Neuronal stem cell (in vitro differentiated cells): ENCODE measurements at regions not wholly inside any gene's neighbourhood (a gene's known extent, or its start where the extent isn't known, plus 50 kb on each side); places are given as distances from the start of the nearest gene placed in this dataset.

ENCODE experiments used
- DNase-seq: peaks from one replicate; pipeline ENCODE4 v3.0.0-alpha.2; 2013; ENCODE audit warnings: low spot score
- H2AFZ ChIP-seq: one replicate; pipeline ENCODE4 v1.6.1; 2013; ENCODE audit warnings: mild to moderate bottlenecking, low read length, inconsistent platforms
- H2AK5ac ChIP-seq: 2 replicates; pipeline ENCODE4 v1.6.1; 2013; ENCODE audit warnings: low read depth, mild to moderate bottlenecking, inconsistent platforms, low read length, moderate library complexity, mixed read lengths
- H2BK120ac ChIP-seq: 2 replicates; pipeline ENCODE4 v1.6.1; 2013; ENCODE audit warnings: low read depth, mild to moderate bottlenecking, inconsistent platforms, low read length, moderate library complexity, mixed read lengths
- H2BK12ac ChIP-seq: one replicate; pipeline ENCODE4 v1.6.1; 2013; ENCODE audit warnings: low read length, inconsistent platforms
- H2BK15ac ChIP-seq: 2 replicates; pipeline ENCODE4 v1.6.1; 2013; ENCODE audit warnings: mild to moderate bottlenecking, low read length, inconsistent platforms, mixed read lengths
- H2BK5ac ChIP-seq: one replicate; pipeline ENCODE4 v1.6.1; 2013; ENCODE audit warnings: inconsistent platforms, mild to moderate bottlenecking, low read length, moderate library complexity
- H3K14ac ChIP-seq: one replicate; pipeline ENCODE4 v1.6.1; 2013; ENCODE audit warnings: low read length, inconsistent platforms
- H3K18ac ChIP-seq: 2 replicates; pipeline ENCODE4 v1.6.1; 2013; ENCODE audit warnings: low read length, inconsistent platforms
- H3K23ac ChIP-seq: 2 replicates; pipeline ENCODE4 v1.6.1; 2013; ENCODE audit warnings: low read depth, mild to moderate bottlenecking, mixed read lengths, low read length, inconsistent platforms; ENCODE audit not compliant: poor library complexity
- H3K27ac ChIP-seq: replicated peaks from 3 replicates; pipeline ENCODE4 v1.5.1; 2013; ENCODE audit warnings: low read length, inconsistent platforms
- H3K27me3 ChIP-seq, 3 experiments: 2 replicates each; pipeline ENCODE4 v1.6.1; 2013; ENCODE audit warnings: low read length in 3 of 3, mild to moderate bottlenecking in 2 of 3, inconsistent platforms in 1 of 3, low read depth in 1 of 3, mixed read lengths in 1 of 3, moderate library complexity in 1 of 3; ENCODE audit not compliant: control insufficient read depth in 3 of 3, insufficient read depth in 3 of 3
- H3K36me3 ChIP-seq, 2 donors: replicated peaks in 1 of 2; 2 replicates each; pipeline ENCODE4 v1.6.1; 2013; ENCODE audit warnings: low read length in 2 of 2; ENCODE audit not compliant: control insufficient read depth in 2 of 2, insufficient read depth in 2 of 2
- H3K4ac ChIP-seq: 2 replicates; pipeline ENCODE4 v1.6.1; 2013; ENCODE audit warnings: inconsistent platforms, mild to moderate bottlenecking, low read length, moderate library complexity
- H3K4me1 ChIP-seq, 2 donors: 1 replicate in 1 of 2; 2 replicates in 1 of 2; pipeline ENCODE4 v1.6.1; 2013; ENCODE audit warnings: low read length in 2 of 2, low read depth in 1 of 2; ENCODE audit not compliant: control insufficient read depth in 2 of 2, insufficient read depth in 1 of 2
- H3K4me2 ChIP-seq: one replicate; pipeline ENCODE4 v1.6.1; 2013; ENCODE audit warnings: mild to moderate bottlenecking, low read length, inconsistent platforms; ENCODE audit not compliant: insufficient read depth, poor library complexity, severe bottlenecking
- H3K4me3 ChIP-seq, 2 donors: 2 replicates each; pipeline ENCODE4 v1.5.1; 2013; ENCODE audit warnings: low read length in 2 of 2, mild to moderate bottlenecking in 2 of 2, inconsistent platforms in 1 of 2, moderate library complexity in 1 of 2
- H3K79me1 ChIP-seq: one replicate; pipeline ENCODE4 v1.6.1; 2013; ENCODE audit warnings: low read depth, mild to moderate bottlenecking, inconsistent platforms, low read length, moderate library complexity
- H3K9ac ChIP-seq: one replicate; pipeline ENCODE4 v1.6.1; 2013; ENCODE audit warnings: mild to moderate bottlenecking, low read depth, low read length, inconsistent platforms; ENCODE audit not compliant: poor library complexity
- H3K9me3 ChIP-seq, 2 donors: replicated peaks in 1 of 2; 2 replicates each; pipeline versions ENCODE3 to v1.6.1; 2013; ENCODE audit warnings: low read length in 2 of 2, mild to moderate bottlenecking in 2 of 2, inconsistent platforms in 1 of 2, low read depth in 1 of 2, mixed read lengths in 1 of 2, moderate library complexity in 1 of 2; ENCODE audit not compliant: control insufficient read depth in 2 of 2, insufficient read depth in 1 of 2
- H4K8ac ChIP-seq: one replicate; pipeline ENCODE4 v1.6.1; 2013; ENCODE audit warnings: low read depth, mild to moderate bottlenecking, inconsistent platforms, low read length, moderate library complexity
- H4K91ac ChIP-seq: one replicate; pipeline ENCODE4 v1.6.1; 2013; ENCODE audit warnings: low read length, low read depth, mild to moderate bottlenecking, inconsistent platforms; ENCODE audit not compliant: poor library complexity
- WGBS, 2 donors: extraction: QIAGEN DNeasy Blood & Tissue Kit; methylation state at CpG; one replicate each; pipeline ENCODE4 v1.1.7; 2013; ENCODE audit warnings: missing lambda C conversion rate in 2 of 2, mixed read lengths in 1 of 2; ENCODE audit not compliant: insufficient read length in 2 of 2, insufficient replicate concordance in 1 of 2; ENCODE audit errors: extremely low coverage in 2 of 2; 5-methylcytosine and 5-hydroxymethylcytosine counted together

DNA sequence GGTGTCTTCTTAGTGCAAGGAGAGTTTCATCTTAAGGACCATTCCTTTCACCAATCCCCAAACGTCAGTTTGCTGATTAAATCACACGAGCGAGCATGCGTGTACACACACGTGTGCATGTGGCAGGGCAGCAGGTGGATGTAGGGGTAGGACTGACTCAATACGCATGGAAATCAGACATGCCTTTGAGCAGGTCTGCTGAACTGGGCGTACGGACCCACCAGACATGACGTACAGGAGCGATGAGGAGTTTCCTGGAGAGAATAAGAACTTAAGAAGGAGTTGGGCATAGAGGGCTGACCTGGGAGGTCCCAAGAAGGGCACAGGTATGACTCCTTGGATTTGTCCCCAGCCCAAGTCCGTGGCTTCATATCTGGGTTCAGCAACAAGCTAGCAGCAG lies 170.0 kb downstream of the FGF18 start:
- Histone ChIP-seq H3K27ac (no peak overlapping the region), H4K91ac (no peak overlapping the region), H2AK5ac (no peak overlapping the region), H3K23ac (no peak overlapping the region), H3K36me3 (no peaks in the 10 kb centered on the region), H3K14ac (no peak overlapping the region), H2BK5ac (no peak overlapping the region), H2AFZ (no peak overlapping the region), H2BK12ac (no peak overlapping the region), H2BK120ac (no peak overlapping the region), H3K4me3 (peak overlapping the region in 1 of 2 donors; percentile 54), H3K79me1 (no peaks in the 10 kb centered on the region), H3K27me3 (no peaks in the 10 kb centered on the region), H2BK15ac (no peak overlapping the region), H3K18ac (no peak overlapping the region), H3K9me3 (peaks cover 0 to 2% of the 10 kb centered on the region in 2 donors), H3K9ac (no peak overlapping the region), H3K4ac (no peak overlapping the region), H3K4me1 (peaks cover 0 to 4% of the 10 kb centered on the region in 2 donors), H3K4me2 (no peak overlapping the region), H4K8ac (no peak overlapping the region)
- WGBS, 2 donors: no CpG with 5 or more reads among the region's 11 CpGs
- DNase-seq: no peak

DNA sequence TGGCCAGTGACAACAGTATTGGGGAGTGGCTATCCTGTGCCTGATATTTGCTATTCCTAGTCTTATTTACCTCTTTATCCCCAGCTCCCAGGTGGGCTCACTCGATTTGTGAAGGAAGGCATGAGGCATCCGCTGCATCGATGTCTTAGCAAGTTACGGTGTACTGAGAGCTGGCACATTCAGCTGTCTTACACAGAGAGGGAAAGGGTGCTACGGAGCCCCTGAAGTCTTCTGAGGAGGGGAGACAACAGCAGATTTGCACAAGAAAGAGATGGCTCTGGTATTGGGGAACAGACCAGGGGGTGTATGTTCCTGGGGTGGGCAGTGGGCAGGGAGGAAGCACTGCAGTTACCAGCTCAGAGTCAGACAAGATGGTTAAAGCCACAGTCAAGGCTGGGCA lies 172.6 kb downstream of the FGF18 start:
- Histone ChIP-seq H3K27ac (no peak overlapping the region), H3K36me3 (no peaks in the 10 kb centered on the region), H3K4me2 (no peak overlapping the region), H3K23ac (no peak overlapping the region), H3K18ac (no peak overlapping the region), H3K4me3 (peak overlapping the region in 1 of 2 donors; percentile 51), H2BK5ac (no peak overlapping the region), H2AK5ac (no peak overlapping the region), H4K91ac (no peak overlapping the region), H3K9ac (no peak overlapping the region), H2BK15ac (no peak overlapping the region), H4K8ac (peak overlapping the region; percentile 10), H2BK12ac (no peak overlapping the region), H3K79me1 (no peaks in the 10 kb centered on the region), H2BK120ac (no peak overlapping the region), H3K27me3 (no peaks in the 10 kb centered on the region), H2AFZ (no peak overlapping the region), H3K4me1 (peaks cover 0 to 4% of the 10 kb centered on the region in 2 donors), H3K9me3 (peaks cover 0 to 2% of the 10 kb centered on the region in 2 donors), H3K14ac (no peak overlapping the region), H3K4ac (no peak overlapping the region)
- no peak for DNase-seq
- WGBS, 2 donors: no CpG with 5 or more reads among the region's 5 CpGs

DNA sequence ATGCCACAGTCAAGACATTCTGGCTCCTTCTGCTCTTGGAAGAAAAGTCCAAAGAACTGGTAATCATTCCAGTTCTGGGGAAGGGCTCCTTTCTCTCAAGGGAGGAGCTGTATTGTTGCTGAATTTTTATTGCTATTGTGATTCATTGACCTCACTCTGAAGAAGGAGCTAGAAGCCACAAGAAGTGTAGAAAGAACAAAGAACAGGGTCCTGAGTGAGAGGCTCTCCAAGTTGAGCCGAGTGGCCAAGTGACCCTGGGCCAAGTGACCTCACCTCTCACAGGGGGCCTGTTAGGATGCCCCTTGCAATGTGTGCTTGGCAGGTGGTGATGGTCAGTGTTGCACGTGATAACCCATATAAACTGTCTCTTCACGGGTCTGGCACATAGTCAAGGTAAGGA lies 173.3 kb downstream of the FGF18 start:
- no CpG with 5 or more reads among the region's 3 CpGs for WGBS, 2 donors
- Histone ChIP-seq H3K18ac (no peak overlapping the region), H2AFZ (no peak overlapping the region), H4K91ac (no peak overlapping the region), H3K9ac (no peak overlapping the region), H3K4ac (no peak overlapping the region), H2BK5ac (no peak overlapping the region), H3K14ac (no peak overlapping the region), H3K4me1 (peaks cover 0 to 4% of the 10 kb centered on the region in 2 donors), H3K9me3 (peaks cover 0 to 2% of the 10 kb centered on the region in 2 donors), H2BK120ac (no peak overlapping the region), H3K23ac (no peak overlapping the region), H3K4me3 (no peak overlapping the region), H2BK12ac (no peak overlapping the region), H3K27me3 (no peaks in the 10 kb centered on the region), H3K4me2 (no peak overlapping the region), H3K36me3 (no peaks in the 10 kb centered on the region), H2BK15ac (no peak overlapping the region), H3K27ac (no peak overlapping the region), H4K8ac (no peak overlapping the region), H3K79me1 (no peaks in the 10 kb centered on the region), H2AK5ac (no peak overlapping the region)
- no peak for DNase-seq

DNA sequence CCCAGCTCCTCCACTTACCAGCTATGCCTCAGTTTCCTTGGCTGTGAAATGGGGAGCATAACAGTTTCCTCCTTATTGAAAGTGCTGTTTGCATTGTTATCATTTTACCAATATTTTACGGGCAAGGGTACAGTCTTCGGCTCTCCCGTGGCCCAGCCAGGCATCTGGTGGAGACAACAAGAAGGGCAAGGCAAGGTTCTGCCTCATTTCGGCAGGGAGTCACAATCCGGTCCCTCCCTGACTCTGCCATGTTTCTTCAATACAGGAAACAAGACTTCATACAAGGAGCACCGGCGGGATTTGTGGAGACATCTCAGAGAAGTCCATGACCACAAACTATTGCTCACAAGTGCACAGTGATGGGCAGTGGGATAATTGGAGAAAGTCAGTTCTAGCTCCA lies 174.0 kb downstream of the FGF18 start:
- Histone ChIP-seq H3K4me3 (no peak overlapping the region), H3K9me3 (peaks cover 0 to 2% of the 10 kb centered on the region in 2 donors), H3K4ac (no peak overlapping the region), H3K9ac (no peak overlapping the region), H2BK5ac (no peak overlapping the region), H2AK5ac (no peak overlapping the region), H2BK120ac (no peak overlapping the region), H3K27ac (no peak overlapping the region), H4K8ac (no peak overlapping the region), H3K79me1 (no peaks in the 10 kb centered on the region), H3K36me3 (no peaks in the 10 kb centered on the region), H4K91ac (no peak overlapping the region), H3K14ac (no peak overlapping the region), H3K23ac (no peak overlapping the region), H2BK15ac (no peak overlapping the region), H3K27me3 (no peaks in the 10 kb centered on the region), H3K18ac (no peak overlapping the region), H2BK12ac (no peak overlapping the region), H3K4me2 (no peak overlapping the region), H3K4me1 (peaks cover 0 to 4% of the 10 kb centered on the region in 2 donors), H2AFZ (no peak overlapping the region)
- no CpG with 5 or more reads among the region's 7 CpGs for WGBS, 2 donors
- DNase-seq: no peak
